COR-L47 (cell line): ENCODE measurements at regions not wholly inside any gene's neighbourhood (a gene's known extent, or its start where the extent isn't known, plus 50 kb on each side); places are given as distances from the start of the nearest gene placed in this dataset.
"Not testable (repeated sequence)": the region's sequence is repeated elsewhere in the genome, so short reads cannot be mapped to it uniquely, and the experiment has no call there.

ENCODE experiments used
- DNase-seq: peaks from one replicate; lab custom pipeline; 2025; lab: John Stamatoyannopoulos, UW

- DNase-seq = no peak
These were observed 713.0 kb upstream of the CADM2 start for GRCh38 chr3:84245789-84246188.

GRCh38 chr3:84260596-84260995 lies 698.2 kb upstream of the CADM2 start:
- no peak for DNase-seq

- no peak for DNase-seq
These were observed 693.0 kb upstream of the CADM2 start for GRCh38 chr3:84265768-84266167.

- DNase-seq = no peak
These were observed 683.3 kb upstream of the CADM2 start for GRCh38 chr3:84275532-84275931.

- no peak for DNase-seq
These were observed 681.1 kb upstream of the CADM2 start for GRCh38 chr3:84277562-84278224.

- no peak for DNase-seq
These were observed 666.7 kb upstream of the CADM2 start for GRCh38 chr3:84292128-84292527.

- no peak for DNase-seq
These were observed 659.5 kb upstream of the CADM2 start for GRCh38 chr3:84299329-84299728.

GRCh38 chr3:84304214-84304613 lies 654.6 kb upstream of the CADM2 start:
- DNase-seq = no peak

- DNase-seq = no peak
These were observed 651.5 kb upstream of the CADM2 start for GRCh38 chr3:84307339-84307738.

- DNase-seq = no peak
These were observed 650.4 kb upstream of the CADM2 start for GRCh38 chr3:84308379-84308778.

GRCh38 chr3:84318273-84318809 lies 640.4 kb upstream of the CADM2 start:
- no peak for DNase-seq

GRCh38 chr3:84365563-84366278 lies 593.1 kb upstream of the CADM2 start:
- DNase-seq = not testable (repeated sequence)
